ENCODE measurements at regions not wholly inside any gene's neighbourhood (a gene's known extent, or its start where the extent isn't known, plus 50 kb on each side); places are given as distances from the start of the nearest gene placed in this dataset.

DNA sequence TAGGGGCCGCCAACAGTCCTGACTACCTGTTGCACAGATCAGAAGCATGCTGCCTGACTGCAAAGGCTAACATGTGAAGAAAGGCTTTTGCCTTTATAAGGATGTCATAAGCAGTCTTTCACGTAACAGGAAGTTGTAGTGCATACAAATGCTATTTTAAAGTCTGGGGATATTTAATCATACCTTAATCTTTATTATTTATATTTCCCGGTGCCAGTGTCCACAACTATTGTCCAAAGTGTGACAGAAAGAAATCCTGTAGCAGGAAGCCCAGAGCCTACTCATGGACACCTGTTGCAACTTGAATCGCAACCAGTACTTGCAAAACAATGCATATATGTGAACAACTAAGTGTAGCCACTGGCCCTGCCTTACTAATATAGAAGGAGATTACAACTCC lies 235.8 kb downstream of the ALDH8A1 start:
- TF ChIP-seq, protein P1, sequence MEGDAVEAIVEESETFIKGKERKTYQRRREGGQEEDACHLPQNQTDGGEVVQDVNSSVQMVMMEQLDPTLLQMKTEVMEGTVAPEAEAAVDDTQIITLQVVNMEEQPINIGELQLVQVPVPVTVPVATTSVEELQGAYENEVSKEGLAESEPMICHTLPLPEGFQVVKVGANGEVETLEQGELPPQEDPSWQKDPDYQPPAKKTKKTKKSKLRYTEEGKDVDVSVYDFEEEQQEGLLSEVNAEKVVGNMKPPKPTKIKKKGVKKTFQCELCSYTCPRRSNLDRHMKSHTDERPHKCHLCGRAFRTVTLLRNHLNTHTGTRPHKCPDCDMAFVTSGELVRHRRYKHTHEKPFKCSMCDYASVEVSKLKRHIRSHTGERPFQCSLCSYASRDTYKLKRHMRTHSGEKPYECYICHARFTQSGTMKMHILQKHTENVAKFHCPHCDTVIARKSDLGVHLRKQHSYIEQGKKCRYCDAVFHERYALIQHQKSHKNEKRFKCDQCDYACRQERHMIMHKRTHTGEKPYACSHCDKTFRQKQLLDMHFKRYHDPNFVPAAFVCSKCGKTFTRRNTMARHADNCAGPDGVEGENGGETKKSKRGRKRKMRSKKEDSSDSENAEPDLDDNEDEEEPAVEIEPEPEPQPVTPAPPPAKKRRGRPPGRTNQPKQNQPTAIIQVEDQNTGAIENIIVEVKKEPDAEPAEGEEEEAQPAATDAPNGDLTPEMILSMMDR (IDR thresholded peaks at IDR 0.05): no peak
- no peak for TF ChIP-seq POLR2A (IDR thresholded peaks at IDR 0.05)

Data from right lobe of liver (tissue), 4 donors.